NT2/D1 (cell line): ENCODE measurements at regions not wholly inside any gene's neighbourhood (a gene's known extent, or its start where the extent isn't known, plus 50 kb on each side); places are given as distances from the start of the nearest gene placed in this dataset.

Experiments used
- SUZ12 ChIP-seq: IDR thresholded peaks from 2 replicates; pipeline ENCODE4 v1.6.1; 2011; ENCODE audit not compliant: insufficient read length, insufficient read depth; ENCODE audit errors: extremely low read depth
- YY1 ChIP-seq: IDR thresholded peaks from 2 replicates; pipeline ENCODE4 v1.6.1; 2011; ENCODE audit not compliant: insufficient read length, insufficient read depth
- ZNF274 ChIP-seq: IDR thresholded peaks from 2 replicates; pipeline ENCODE4 v1.6.1; 2011; ENCODE audit warnings: mild to moderate bottlenecking, low read depth, low read length

GRCh38 chr16:82287937-82288336 lies 117.9 kb upstream of the MPHOSPH6 start:
- TF ChIP-seq ZNF274: no peak
- no peak for TF ChIP-seq YY1
- no peak for TF ChIP-seq SUZ12
